ENCODE measurements at regions not wholly inside any gene's neighbourhood (a gene's known extent, or its start where the extent isn't known, plus 50 kb on each side); places are given as distances from the start of the nearest gene placed in this dataset.

DNA sequence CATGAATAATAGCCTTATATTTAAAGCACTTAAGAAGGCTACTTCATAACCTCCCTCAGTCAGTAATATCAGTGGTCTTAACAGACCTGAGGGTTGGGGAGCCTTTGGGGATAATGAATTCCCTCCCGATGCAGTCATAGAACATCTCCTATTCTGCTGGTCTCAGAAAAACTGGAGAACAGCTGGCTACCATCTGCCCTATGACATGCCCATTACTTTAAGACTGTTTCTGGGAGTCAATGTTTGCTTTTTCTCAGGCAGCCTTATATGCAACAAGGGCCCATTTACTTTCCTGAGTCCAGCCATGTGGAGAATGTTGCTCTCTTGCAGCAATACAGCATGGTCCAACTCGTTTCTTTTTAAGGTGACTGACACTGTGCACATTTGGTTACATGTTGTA, 161.7 kb upstream of the PARP11 start:
- no peak for DNase-seq (ENCODE audit: low spot score)
- TF ChIP-seq, protein P1, sequence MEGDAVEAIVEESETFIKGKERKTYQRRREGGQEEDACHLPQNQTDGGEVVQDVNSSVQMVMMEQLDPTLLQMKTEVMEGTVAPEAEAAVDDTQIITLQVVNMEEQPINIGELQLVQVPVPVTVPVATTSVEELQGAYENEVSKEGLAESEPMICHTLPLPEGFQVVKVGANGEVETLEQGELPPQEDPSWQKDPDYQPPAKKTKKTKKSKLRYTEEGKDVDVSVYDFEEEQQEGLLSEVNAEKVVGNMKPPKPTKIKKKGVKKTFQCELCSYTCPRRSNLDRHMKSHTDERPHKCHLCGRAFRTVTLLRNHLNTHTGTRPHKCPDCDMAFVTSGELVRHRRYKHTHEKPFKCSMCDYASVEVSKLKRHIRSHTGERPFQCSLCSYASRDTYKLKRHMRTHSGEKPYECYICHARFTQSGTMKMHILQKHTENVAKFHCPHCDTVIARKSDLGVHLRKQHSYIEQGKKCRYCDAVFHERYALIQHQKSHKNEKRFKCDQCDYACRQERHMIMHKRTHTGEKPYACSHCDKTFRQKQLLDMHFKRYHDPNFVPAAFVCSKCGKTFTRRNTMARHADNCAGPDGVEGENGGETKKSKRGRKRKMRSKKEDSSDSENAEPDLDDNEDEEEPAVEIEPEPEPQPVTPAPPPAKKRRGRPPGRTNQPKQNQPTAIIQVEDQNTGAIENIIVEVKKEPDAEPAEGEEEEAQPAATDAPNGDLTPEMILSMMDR (IDR thresholded peaks at IDR 0.05; ENCODE audit: extremely low read depth, insufficient read depth, missing control alignments): no peak
- in situ Hi-C loops (cut with MboI; ENCODE audit: low pct_unique_long_range_greater_than_20kb, low sequenced_read_pairs, unreplicated experiment): no loop called here

DNA sequence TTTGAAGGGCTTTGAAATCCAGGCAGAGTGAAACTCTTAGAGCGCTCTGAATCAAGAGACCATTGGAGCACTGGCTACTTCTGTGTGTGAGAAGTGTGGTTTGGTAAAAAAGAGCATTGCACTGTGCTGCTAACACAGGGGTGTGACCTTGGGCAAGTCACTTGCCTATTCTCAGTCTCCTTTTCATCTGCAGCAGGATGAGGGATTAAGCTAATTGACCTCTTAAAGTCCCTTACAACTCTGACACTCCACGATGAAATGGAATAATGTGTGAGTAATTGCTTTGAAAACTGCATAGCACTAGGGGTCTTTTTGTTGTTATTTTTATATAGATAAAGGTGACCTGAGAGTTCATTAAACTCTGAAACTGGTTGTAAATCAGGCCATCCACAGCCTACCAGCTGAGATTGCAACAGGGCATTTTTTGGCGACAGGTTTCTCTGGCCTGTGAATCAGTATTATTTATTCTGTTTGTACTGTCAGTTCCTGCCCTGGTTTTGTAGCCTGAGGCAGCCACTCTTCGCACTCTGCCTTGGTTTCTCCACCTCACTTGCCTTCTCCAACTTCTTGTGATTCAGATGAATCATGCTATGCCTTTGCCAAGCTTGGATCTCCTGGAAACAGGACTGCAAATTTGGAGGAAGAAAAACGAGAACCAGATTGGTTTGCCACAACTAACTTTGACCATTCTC, 159.9 kb upstream of the PARP11 start:
- TF ChIP-seq, protein P1 (IDR thresholded peaks at IDR 0.05; ENCODE audit: extremely low read depth, insufficient read depth, missing control alignments): no peak
- DNase-seq (ENCODE audit: low spot score): no peak
- in situ Hi-C loops (cut with MboI; ENCODE audit: low pct_unique_long_range_greater_than_20kb, low sequenced_read_pairs, unreplicated experiment): no loop called here

DNA sequence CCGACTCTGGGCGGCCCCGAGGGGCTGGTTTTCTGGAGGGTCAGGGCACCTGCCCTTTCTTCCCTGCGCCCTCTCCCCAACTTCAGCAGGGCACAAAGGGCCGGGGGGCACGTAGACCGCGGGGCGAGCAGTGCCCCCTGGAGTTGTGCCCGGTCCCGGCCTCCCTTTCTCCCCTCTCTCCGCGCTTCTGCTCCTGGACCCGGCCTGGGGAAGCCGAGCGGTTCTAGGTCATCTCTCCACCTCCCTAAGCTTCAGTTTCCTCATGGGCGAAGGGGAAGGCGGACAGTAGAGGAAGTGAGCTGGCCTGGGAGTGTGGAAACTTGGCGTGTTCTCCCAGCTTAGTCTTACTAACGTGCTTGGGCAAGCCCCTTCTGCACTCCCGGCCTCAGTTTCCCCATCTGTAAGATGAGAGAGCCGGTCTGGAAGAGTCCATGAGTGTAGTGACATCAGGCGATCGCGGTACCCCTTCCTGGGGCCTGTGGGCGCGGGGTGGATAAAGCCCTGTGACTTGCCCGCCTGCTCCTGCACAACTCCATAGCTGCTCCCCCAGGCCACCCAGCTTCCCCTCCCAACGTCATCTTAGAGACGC, 158.6 kb upstream of the PARP11 start:
- in situ Hi-C loops (cut with MboI; ENCODE audit: low pct_unique_long_range_greater_than_20kb, low sequenced_read_pairs, unreplicated experiment): no loop called here
- TF ChIP-seq, protein P1 (IDR thresholded peaks at IDR 0.05; ENCODE audit: extremely low read depth, insufficient read depth, missing control alignments): no peak
- DNase-seq (ENCODE audit: low spot score): peak; percentile 31

DNA sequence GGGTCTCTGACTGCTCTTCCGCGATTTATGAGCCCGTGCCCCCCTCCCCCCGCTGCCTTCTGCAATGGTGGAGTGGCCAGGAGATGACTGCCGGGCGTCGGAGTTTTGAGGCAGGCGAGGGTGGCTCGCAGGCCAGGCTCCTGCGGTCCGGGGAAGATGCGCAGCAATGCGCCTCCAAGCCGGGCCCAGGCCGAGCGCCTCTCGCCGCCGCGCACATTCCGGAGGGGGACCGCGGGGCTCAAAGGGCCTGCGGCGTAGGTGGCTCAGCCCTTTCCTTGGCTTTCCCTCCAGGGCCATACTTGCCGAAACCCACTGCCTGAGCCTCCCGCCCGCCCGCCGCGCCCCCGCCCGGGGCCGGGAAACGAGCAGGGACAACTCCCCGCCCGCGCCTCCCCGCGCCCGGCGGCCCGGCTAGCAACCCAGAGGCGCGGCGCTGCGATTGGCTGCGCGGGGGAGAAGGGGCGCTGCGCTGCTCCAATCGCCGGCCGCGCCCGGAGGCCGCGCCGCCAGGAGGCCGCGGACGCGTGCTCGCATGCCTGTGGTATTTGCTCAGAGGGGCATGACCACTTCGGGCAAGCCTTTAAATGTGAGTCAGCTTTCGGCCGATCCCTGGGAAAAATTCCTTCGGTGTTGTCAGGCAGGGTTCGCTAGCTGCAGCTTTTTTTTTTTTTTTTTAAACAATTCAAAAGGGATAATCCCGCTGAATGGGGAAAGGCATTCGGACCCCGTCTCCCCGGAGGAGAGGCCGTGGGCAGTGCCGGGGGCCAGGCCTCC, 157.9 kb upstream of the PARP11 start:
- in situ Hi-C loops (cut with MboI; ENCODE audit: low pct_unique_long_range_greater_than_20kb, low sequenced_read_pairs, unreplicated experiment): no loop called here
- TF ChIP-seq, protein P1 (IDR thresholded peaks at IDR 0.05; ENCODE audit: extremely low read depth, insufficient read depth, missing control alignments): no peak
- DNase-seq (ENCODE audit: low spot score): peak; percentile 96

DNA sequence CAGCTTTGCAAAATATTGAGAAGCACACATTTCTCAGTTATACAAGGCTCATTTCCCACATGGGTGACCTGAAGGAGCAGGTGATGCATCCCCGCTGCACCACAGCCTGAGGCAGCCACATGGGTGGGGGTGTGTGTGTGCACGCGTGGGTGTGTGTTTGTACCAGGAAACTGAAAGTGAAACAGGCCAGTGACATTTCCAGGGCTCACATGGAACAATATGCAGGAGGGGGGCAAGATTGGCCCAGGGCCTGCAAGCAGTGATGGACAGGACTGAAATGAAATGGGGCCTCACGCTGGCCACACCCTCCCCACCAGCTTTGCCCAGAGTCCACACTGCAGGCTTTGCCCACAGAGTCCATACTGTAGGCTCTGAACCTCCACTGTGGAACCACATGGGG, 154.2 kb upstream of the PARP11 start:
- in situ Hi-C loops (cut with MboI; ENCODE audit: low pct_unique_long_range_greater_than_20kb, low sequenced_read_pairs, unreplicated experiment): no loop called here
- TF ChIP-seq, protein P1 (IDR thresholded peaks at IDR 0.05; ENCODE audit: extremely low read depth, insufficient read depth, missing control alignments): no peak
- no peak for DNase-seq (ENCODE audit: low spot score)

DNA sequence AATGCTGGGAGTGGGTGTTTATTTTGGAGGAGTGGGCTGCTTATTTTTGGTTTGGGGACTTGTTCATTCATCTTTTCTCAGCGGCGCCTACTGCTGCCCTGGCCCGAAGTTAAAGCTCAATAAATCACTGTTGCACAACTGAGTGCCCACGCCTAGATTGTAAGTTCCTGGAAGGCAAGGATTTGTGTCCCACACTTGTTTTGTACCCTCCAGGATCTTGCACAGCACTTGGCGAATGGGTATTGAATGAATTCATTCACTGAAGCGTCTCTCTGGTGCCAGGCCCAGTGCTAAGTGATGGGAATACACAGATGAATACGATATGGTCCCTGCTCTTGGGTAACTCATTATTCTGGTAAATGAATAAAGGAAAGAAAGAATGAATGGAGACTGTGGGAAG, 153.3 kb upstream of the PARP11 start:
- DNase-seq (ENCODE audit: low spot score): no peak
- TF ChIP-seq, protein P1 (IDR thresholded peaks at IDR 0.05; ENCODE audit: extremely low read depth, insufficient read depth, missing control alignments): no peak
- in situ Hi-C loops (cut with MboI; ENCODE audit: low pct_unique_long_range_greater_than_20kb, low sequenced_read_pairs, unreplicated experiment): no loop called here
